Lower leg skin (tissue), 4 donors: ENCODE measurements at regions not wholly inside any gene's neighbourhood (a gene's known extent, or its start where the extent isn't known, plus 50 kb on each side); places are given as distances from the start of the nearest gene placed in this dataset.
"Not testable (repeated sequence)": the region's sequence is repeated elsewhere in the genome, so short reads cannot be mapped to it uniquely, and the experiment has no call there.

ENCODE experiments used
- DNase-seq, 2 donors: peaks; one replicate each; pipeline ENCODE4 v3.0.0-alpha.2; 2019; ENCODE audit warnings: low spot score in 2 of 2
- H3K4me3 ChIP-seq: fragments of 200-600 bp; sonication (generic); 2 replicates; pipeline ENCODE4 v1.5.1; 2017; ENCODE audit warnings: mild to moderate bottlenecking, low read depth; ENCODE audit not compliant: poor library complexity, severe bottlenecking
- POLR2A ChIP-seq, 2 donors: fragments of 450-650 bp; IDR thresholded peaks; one replicate each; pipeline ENCODE4 v1.6.1; 2016 to 2017; ENCODE audit warnings: antibody characterized with exemption in 2 of 2, mild to moderate bottlenecking in 1 of 2, moderate library complexity in 1 of 2
- WGBS, 2 donors: methylation state at CpG; one replicate each; pipeline ENCODE4 v1.1.5; 2018; 5-methylcytosine and 5-hydroxymethylcytosine counted together
- intact Hi-C: fragments of 100-400 bp; cut with DNase I; formaldehyde crosslinking; loops from one replicate; pipeline ENCODE4 v1.15.0; 2023; ENCODE audit warnings: low total_unique reads
- TF ChIP-seq, protein P1 (sequence below), 3 donors: fragments of 450-650 bp; IDR thresholded peaks; one replicate each; pipeline ENCODE4 v1.5.1; 2016; ENCODE audit warnings: antibody characterized with exemption in 3 of 3, mild to moderate bottlenecking in 3 of 3, moderate library complexity in 2 of 3

DNA sequence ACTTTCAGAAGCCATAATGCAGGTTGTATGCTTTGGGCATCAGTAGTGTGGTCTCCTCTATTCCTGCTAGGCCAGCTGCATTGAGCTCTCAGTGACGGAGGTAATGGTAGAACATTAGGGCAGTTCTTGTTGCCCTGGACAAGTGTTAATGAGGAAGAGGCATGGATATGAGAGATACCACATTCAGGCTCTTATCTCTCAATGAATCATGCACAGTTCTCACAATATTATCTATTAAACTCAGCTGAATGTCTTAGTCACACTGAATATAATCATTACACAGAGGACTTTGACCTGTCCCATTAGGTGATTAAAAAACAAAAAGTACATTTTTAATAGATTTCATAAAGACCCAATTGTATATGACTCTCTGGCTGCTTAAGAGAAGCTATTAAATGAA, 76.6 kb upstream of the SSBP2 start:
- TF ChIP-seq, protein P1, sequence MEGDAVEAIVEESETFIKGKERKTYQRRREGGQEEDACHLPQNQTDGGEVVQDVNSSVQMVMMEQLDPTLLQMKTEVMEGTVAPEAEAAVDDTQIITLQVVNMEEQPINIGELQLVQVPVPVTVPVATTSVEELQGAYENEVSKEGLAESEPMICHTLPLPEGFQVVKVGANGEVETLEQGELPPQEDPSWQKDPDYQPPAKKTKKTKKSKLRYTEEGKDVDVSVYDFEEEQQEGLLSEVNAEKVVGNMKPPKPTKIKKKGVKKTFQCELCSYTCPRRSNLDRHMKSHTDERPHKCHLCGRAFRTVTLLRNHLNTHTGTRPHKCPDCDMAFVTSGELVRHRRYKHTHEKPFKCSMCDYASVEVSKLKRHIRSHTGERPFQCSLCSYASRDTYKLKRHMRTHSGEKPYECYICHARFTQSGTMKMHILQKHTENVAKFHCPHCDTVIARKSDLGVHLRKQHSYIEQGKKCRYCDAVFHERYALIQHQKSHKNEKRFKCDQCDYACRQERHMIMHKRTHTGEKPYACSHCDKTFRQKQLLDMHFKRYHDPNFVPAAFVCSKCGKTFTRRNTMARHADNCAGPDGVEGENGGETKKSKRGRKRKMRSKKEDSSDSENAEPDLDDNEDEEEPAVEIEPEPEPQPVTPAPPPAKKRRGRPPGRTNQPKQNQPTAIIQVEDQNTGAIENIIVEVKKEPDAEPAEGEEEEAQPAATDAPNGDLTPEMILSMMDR (IDR thresholded peaks at IDR 0.05) = no peak
- no peak for TF ChIP-seq POLR2A (IDR thresholded peaks at IDR 0.05)
- WGBS, 2 donors = 90 to 95% methylated on average over 1 of the region's 1 CpG
- intact Hi-C loops = no loop called here
- DNase-seq = no peak
- no peak overlapping the region for H3K4me3 ChIP-seq

DNA sequence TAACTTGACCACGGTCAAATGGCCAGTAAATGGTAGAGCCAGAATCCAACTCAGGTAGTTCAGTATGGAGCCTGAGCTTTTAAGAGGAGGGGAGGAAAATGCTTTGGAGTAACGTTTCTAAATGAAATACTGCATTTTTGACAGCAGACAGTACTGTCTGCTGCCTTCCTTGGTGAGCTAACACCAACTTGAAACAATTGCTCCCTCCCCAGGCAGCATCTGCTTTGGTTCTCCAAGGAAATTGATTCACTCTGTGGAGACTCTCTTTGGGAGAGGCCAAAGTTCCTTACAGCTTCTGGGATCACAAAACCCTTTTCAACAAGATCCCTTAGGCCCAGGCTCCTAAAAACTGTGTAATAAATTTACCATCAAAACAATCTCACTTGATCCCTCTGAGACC, 75.2 kb upstream of the SSBP2 start:
- intact Hi-C loops = no loop called here
- WGBS, 2 donors = 55 to 56% methylated on average over 2 of the region's 2 CpGs
- TF ChIP-seq POLR2A (IDR thresholded peaks at IDR 0.05) = no peak
- TF ChIP-seq, protein P1 (IDR thresholded peaks at IDR 0.05) = no peak

DNA sequence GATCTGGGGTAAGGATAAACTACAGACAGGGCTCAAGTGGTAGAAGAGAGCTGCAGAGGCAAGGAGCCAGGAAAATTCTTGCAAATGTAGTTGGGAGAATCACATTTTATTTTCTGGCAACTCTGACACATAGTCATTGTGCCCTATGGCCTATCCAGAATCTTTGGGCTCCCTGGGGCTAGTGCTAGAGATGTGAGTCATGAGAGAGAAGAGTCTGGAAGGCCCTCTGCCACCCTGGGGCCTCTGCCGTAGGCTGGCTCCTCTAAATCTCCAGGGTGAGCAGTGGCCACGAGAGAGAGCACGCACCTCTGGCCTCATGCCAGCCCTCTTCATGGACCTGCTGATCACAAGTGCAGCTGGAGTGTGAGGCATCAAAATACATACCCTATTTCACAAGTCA, 74.3 kb upstream of the SSBP2 start:
- peak; percentile 46 to 88 for DNase-seq
- 16% methylated on average over 3 of the region's 3 CpGs for WGBS, 2 donors
- H3K4me3 ChIP-seq = no peak overlapping the region
- TF ChIP-seq POLR2A (IDR thresholded peaks at IDR 0.05) = no peak
- TF ChIP-seq, protein P1 (IDR thresholded peaks at IDR 0.05) = no peak
- intact Hi-C loops = no loop called here

More for the DNA sequence above, 75.2 kb upstream of the SSBP2 start:
- no peak for DNase-seq
- H3K4me3 ChIP-seq = no peak overlapping the region

DNA sequence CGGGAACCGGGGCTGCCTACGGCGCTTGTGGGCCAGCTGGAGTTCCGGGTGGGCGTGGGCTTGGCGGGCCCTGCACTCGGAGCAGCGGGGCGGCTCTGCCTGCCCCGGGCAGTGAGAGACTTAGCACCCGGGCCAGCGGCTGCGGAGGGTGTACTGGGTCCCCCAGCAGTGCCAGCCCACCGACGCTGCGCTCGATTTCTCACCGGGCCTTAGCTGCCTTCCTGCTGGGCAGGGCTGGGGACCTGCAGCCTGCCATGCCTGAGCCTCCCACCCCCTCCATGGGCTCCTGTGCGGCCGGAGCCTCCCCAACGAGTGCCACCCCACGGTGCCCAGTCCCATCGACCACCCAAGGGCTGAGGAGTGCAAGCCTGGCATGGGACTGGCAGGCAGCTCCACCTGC, 72.8 kb upstream of the SSBP2 start:
- WGBS, 2 donors = 92 to 100% methylated on average over 10 to 12 of the region's 24 CpGs
- intact Hi-C loops, H3K4me3 ChIP-seq, DNase-seq: not testable (repeated sequence)

DNA sequence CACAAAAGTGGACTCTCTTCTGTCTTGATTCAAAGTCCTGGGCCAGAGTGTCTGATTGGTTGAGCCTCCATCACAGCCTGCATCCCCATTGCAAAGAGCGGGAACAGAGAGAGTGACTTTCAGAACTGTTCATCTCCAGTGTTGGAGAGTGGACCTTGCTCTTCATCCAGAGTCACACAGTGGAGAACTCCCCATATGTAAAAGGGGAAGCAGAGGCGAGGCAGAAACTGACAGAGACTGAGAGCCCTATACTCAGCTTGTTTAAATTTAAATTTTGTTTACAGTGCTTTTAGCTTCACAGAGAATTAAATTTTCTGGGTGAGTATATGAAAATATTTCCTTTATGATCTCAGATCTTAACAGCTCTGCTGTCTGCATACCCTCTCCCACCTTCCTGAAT, 70.0 kb upstream of the SSBP2 start:
- intact Hi-C loops = no loop called here
- TF ChIP-seq, protein P1 (IDR thresholded peaks at IDR 0.05) = no peak
- no peak for TF ChIP-seq POLR2A (IDR thresholded peaks at IDR 0.05)
- WGBS, 2 donors = 91 to 98% methylated on average over 2 of the region's 2 CpGs
- H3K4me3 ChIP-seq = no peak overlapping the region
- no peak for DNase-seq

DNA sequence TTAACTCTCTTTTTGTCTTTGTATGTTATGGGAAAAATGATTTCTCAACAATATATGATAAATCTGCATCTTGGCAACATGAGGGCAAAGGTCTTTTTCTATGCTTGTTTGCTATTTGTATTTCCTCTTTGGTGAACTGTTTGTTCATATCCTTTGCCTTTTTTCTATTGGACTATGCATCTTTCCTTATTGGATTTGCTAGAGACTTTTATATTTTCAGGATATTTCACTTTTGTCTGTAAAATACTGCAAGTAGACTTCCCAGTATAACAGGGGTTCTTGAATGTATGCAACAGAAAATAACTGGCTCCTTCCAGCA, 69.4 kb upstream of the SSBP2 start:
- TF ChIP-seq, protein P1 (IDR thresholded peaks at IDR 0.05) = no peak
- TF ChIP-seq POLR2A (IDR thresholded peaks at IDR 0.05) = no peak
- intact Hi-C loops = no loop called here
- no peak overlapping the region for H3K4me3 ChIP-seq
- DNase-seq = no peak
